ENCODE measurements at regions not wholly inside any gene's neighbourhood (a gene's known extent, or its start where the extent isn't known, plus 50 kb on each side); places are given as distances from the start of the nearest gene placed in this dataset.

GRCh38 chr4:100576570-100576969 is 58.7 kb upstream of the EMCN start:
- TF ChIP-seq CTCF (IDR thresholded peaks at IDR 0.05) (no peak), POLR2A (IDR thresholded peaks at IDR 0.05) (no peak)

Measured in prostate gland (tissue), 2 donors.